ENCODE measurements at regions not wholly inside any gene's neighbourhood (a gene's known extent, or its start where the extent isn't known, plus 50 kb on each side); places are given as distances from the start of the nearest gene placed in this dataset.

- in situ Hi-C loops (cut with MboI; ENCODE audit: low sequenced_read_pairs in 4 of 4) (no loop called here), intact Hi-C loops (cut with DNase I; ENCODE audit: low total_unique reads) (no loop called here)
- Histone ChIP-seq H3K9me3 (no peaks in the 10 kb centered on the region), H3K36me3 (no peaks in the 10 kb centered on the region), H3K4me3 (peak overlapping the region in 2 of 4 donors; percentile 39 to 48), H3K27me3 (no peaks in the 10 kb centered on the region), H3K27ac (peak overlapping the region in 1 of 4 donors; percentile 39), H3K4me1 (peaks cover 4 to 16% of the 10 kb centered on the region in 2 donors)
- TF ChIP-seq POLR2A (IDR thresholded peaks at IDR 0.05) (no peak), CTCF (IDR thresholded peaks at IDR 0.05 in 4 of 5, conservative IDR thresholded peaks at IDR 0.05 in 1 of 5) (no peak)
- DNase-seq (no peak), ATAC-seq (no peak)
Observed at GRCh38 chr6:16837217-16837972, 76.1 kb upstream of the ATXN1 start.

DNA sequence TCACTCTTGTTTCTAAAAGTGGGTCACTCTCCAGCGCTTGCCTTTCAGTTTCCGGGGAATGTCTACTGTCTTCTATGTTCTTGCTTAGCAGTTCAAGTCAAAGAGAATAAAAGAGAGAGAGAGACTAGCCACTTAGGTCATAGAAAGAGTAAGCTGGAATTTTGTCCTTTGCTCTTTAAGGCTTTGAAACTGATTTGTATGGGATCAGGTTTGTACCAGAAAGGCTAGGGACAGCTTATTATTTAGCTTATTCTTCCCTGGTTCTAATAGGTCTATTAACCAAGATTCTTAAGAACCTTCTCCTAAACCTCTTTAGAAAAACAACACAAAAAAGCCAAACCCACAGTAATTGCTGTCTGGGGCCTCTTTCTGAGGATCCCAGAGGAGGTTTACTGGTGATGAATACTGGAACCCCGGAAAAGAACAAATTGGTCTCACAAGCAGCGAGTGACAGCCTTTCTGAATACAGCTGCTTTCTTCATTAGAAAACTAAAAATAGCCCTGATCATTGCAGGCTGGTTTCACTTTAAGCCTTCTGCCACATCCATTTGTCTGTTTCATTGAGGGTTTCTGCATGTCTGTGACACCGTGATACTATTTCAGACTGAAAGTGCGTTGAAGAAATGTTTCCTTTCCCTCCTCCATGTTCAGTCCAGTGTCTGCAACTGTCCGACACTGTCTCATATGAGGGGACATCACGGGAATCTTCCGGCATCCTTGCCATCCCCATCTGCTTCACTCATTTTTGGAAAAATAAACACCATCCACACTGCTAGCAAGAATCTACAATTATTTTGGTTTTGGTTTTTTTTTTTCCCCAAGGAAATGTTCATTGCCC lies 75.1 kb upstream of the ATXN1 start:
- Histone ChIP-seq H3K36me3 (no peaks in the 10 kb centered on the region), H3K27me3 (no peaks in the 10 kb centered on the region), H3K4me1 (peaks cover 4 to 16% of the 10 kb centered on the region in 2 donors), H3K27ac (peak overlapping the region in 2 of 4 donors; percentile 39 to 41), H3K4me3 (peak overlapping the region; percentile 19 to 48 (median 36)), H3K9me3 (no peaks in the 10 kb centered on the region)
- ATAC-seq (peak; percentile 56 to 88), DNase-seq (no peak)
- in situ Hi-C loops (cut with MboI; ENCODE audit: low sequenced_read_pairs in 4 of 4) (no loop called here), intact Hi-C loops (cut with DNase I; ENCODE audit: low total_unique reads) (no loop called here)
- no peak for TF ChIP-seq POLR2A (IDR thresholded peaks at IDR 0.05)
- no peak for TF ChIP-seq CTCF (IDR thresholded peaks at IDR 0.05 in 4 of 5, conservative IDR thresholded peaks at IDR 0.05 in 1 of 5)

DNA sequence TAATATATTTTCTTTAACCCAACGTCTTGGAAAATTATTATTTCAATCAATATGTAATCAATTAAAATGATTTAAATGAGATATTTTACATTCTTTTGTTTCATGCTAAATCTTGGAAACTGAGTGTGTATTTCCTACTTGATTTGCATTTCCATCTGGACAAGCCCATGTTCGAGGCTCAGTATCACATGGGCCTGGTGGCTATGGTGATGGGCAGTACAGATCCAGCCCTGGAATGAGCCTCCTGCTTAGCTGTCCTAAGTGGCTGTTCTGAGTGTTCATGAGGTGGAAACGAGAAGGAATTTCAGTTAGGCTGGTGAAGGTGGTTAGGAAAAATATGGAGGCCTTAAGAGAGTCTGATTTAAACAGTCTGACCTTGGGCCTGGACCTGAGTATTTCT lies 73.0 kb upstream of the ATXN1 start:
- peaks cover 4 to 16% of the 10 kb centered on the region in 2 donors for H3K4me1 ChIP-seq
- no peak for DNase-seq
- H3K4me3 ChIP-seq: no peak overlapping the region
- no peak overlapping the region for H3K27ac ChIP-seq
- no peak for TF ChIP-seq CTCF (IDR thresholded peaks at IDR 0.05 in 4 of 5, conservative IDR thresholded peaks at IDR 0.05 in 1 of 5)
- intact Hi-C loops (cut with DNase I; ENCODE audit: low total_unique reads) (no loop called here), in situ Hi-C loops (cut with MboI; ENCODE audit: low sequenced_read_pairs in 4 of 4) (no loop called here)
- H3K27me3 ChIP-seq: no peaks in the 10 kb centered on the region
- no peaks in the 10 kb centered on the region for H3K36me3 ChIP-seq
- H3K9me3 ChIP-seq: no peaks in the 10 kb centered on the region
- ATAC-seq: no peak

DNA sequence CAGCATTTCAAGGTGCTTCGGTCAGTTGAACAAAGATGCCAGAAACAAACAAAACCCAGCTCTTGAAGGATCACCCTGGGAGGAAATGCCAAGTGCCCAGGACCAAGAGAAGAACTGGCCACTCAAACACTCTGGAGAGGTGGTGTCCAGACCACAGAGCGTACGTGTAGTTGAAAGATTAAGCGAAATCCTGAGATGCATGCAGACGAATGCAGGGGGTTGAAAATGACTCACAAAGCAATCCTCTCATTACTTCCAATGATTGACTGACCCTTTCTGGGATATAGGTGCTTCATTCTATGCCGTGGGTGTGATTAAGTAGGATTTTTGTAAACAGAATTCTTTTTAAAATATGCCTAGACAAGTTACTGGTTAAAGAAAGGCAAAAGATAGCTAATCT lies 71.5 kb upstream of the ATXN1 start:
- TF ChIP-seq CTCF (IDR thresholded peaks at IDR 0.05 in 4 of 5, conservative IDR thresholded peaks at IDR 0.05 in 1 of 5) (no peak), POLR2A (IDR thresholded peaks at IDR 0.05) (no peak)
- Histone ChIP-seq H3K36me3 (no peaks in the 10 kb centered on the region), H3K27ac (no peak overlapping the region), H3K9me3 (no peaks in the 10 kb centered on the region), H3K4me3 (no peak overlapping the region), H3K4me1 (peaks cover 4 to 16% of the 10 kb centered on the region in 2 donors), H3K27me3 (no peaks in the 10 kb centered on the region)
- intact Hi-C loops (cut with DNase I; ENCODE audit: low total_unique reads): no loop called here
- in situ Hi-C loops (cut with MboI; ENCODE audit: low sequenced_read_pairs in 4 of 4): no loop called here
- DNase-seq: no peak
- no peak for ATAC-seq
